Left lung (tissue), 4 donors: ENCODE measurements at regions not wholly inside any gene's neighbourhood (a gene's known extent, or its start where the extent isn't known, plus 50 kb on each side); places are given as distances from the start of the nearest gene placed in this dataset.

Experiments
- ATAC-seq: fragments of 200-7000 bp; cut with Tn5 transposase; one replicate; pipeline ENCODE4 v1.9.1; 2020; ENCODE audit warnings: moderate library complexity
- DNase-seq, 4 donors: peaks; one replicate each; pipeline ENCODE4 v3.0.0-alpha.2; 2013 to 2020
- H3K27ac ChIP-seq, 2 donors: fragments of 200-600 bp; sonication (generic) in 1 of 2; one replicate each; pipeline versions ENCODE4 v1.5.0 to v1.8.0; 2020 to 2021
- H3K27me3 ChIP-seq, 2 donors: fragments of 200-600 bp; sonication (generic) in 1 of 2; one replicate each; pipeline versions ENCODE4 v1.5.0 to v1.8.0; 2020 to 2021
- H3K36me3 ChIP-seq, 2 donors: fragments of 200-600 bp; sonication (generic) in 1 of 2; one replicate each; pipeline versions ENCODE4 v1.5.0 to v1.8.0; 2020 to 2021
- H3K4me1 ChIP-seq, 2 donors: fragments of 200-600 bp; one replicate each; pipeline ENCODE4 v1.8.0; 2021
- H3K4me3 ChIP-seq, 2 donors: fragments of 200-600 bp; sonication (generic) in 1 of 2; one replicate each; pipeline versions ENCODE4 v1.5.0 to v1.8.0; 2020 to 2021; ENCODE audit warnings: mild to moderate bottlenecking in 1 of 2
- H3K9me3 ChIP-seq, 2 donors: fragments of 200-600 bp; sonication (generic) in 1 of 2; one replicate each; pipeline versions ENCODE4 v1.5.0 to v1.8.0; 2020 to 2021
- intact Hi-C, 2 donors: fragments of 100-400 bp; cut with DNase I; formaldehyde crosslinking; loops; one replicate each; pipeline versions ENCODE4 v1.11.2 to v1.14.2; 2022
- TF ChIP-seq, protein P1 (sequence below), 2 donors: fragments of 200-600 bp; sonication (generic) in 1 of 2; IDR thresholded peaks; one replicate each; pipeline versions ENCODE4 v1.5.0 to v1.8.0; 2021; ENCODE audit warnings: antibody characterized with exemption in 2 of 2
- donor health status: DM: no; HTN: yes; CAD: no.
- donor health status: DM: no; HTN: no; CAD: no.

DNA sequence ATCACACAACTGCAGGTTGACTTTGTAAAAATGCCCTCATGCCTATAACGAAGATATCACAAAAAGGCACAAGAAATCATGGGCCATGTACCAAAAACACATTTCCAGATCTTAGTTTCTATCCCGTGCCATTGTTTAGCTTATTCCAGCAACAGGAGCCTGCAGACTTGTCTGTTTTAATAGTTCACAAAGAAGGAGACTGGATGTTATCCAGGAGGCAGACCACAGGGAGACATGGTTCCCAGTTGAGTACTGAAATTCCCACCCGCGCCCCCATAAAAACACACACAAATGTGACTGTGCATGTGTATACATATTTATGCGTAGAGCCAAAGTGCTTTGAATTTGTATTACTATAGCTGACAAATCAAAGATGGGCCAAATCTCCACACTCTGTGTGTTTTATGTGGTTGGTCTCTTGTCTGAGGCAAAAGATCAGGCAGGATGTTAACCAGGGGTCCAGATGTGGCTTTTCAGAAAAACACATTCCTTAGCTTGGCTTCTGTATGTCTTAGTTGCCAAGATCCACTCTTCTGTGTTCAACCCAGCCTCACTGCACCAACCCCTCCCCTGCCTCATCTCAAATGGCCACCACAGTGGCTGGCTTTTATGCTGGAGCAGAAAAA is 469.2 kb upstream of the DIPK2B start:
- H3K36me3 ChIP-seq = no peaks in the 10 kb centered on the region
- TF ChIP-seq, protein P1, sequence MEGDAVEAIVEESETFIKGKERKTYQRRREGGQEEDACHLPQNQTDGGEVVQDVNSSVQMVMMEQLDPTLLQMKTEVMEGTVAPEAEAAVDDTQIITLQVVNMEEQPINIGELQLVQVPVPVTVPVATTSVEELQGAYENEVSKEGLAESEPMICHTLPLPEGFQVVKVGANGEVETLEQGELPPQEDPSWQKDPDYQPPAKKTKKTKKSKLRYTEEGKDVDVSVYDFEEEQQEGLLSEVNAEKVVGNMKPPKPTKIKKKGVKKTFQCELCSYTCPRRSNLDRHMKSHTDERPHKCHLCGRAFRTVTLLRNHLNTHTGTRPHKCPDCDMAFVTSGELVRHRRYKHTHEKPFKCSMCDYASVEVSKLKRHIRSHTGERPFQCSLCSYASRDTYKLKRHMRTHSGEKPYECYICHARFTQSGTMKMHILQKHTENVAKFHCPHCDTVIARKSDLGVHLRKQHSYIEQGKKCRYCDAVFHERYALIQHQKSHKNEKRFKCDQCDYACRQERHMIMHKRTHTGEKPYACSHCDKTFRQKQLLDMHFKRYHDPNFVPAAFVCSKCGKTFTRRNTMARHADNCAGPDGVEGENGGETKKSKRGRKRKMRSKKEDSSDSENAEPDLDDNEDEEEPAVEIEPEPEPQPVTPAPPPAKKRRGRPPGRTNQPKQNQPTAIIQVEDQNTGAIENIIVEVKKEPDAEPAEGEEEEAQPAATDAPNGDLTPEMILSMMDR (IDR thresholded peaks at IDR 0.05) = no peak
- no peak overlapping the region for H3K27ac ChIP-seq
- DNase-seq (peak in 2 of 4 donors; percentile 69 to 77), ATAC-seq (no peak)
- H3K4me3 ChIP-seq = no peak overlapping the region
- H3K4me1 ChIP-seq = no peaks in the 10 kb centered on the region
- no peaks in the 10 kb centered on the region for H3K9me3 ChIP-seq
- intact Hi-C loops = no loop called here
- H3K27me3 ChIP-seq = peaks cover 0 to 5% of the 10 kb centered on the region in 2 donors

DNA sequence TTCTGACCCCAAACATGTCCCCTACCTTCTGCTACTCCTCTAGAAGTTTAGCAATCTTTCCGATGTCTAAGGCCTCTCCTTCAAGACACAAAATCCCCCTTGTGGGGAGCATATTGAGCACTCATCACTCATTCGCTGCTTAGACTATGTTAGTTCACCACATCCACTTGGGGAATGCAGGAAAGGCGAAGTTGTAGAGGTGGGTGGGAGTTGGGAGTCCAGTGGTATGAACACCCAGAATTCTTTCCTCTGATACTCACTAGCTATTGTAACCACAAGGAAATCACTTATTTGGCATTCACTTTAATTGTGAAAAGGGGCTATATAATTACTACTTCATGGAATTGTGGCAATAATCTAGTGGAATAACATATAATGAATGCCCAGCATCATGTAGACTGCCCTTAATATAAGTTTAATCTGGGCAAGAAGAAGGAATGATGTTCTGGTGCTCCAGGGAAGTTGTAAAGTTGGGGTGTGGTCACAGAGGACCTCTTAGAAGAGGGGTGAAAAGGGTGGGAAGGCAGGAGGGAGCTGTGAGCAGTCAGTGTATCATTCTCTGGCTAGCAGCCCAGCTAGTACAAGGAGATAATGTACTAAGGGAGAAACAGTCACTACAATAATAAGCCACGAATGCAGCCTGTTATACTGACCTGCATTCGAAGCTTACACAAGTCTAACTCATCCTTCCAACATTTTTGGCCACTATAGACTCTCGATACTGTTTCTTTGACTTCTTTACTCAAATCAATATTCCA is 468.2 kb upstream of the DIPK2B start:
- DNase-seq (no peak), ATAC-seq (no peak)
- Histone ChIP-seq H3K4me3 (no peak overlapping the region), H3K36me3 (no peaks in the 10 kb centered on the region), H3K27ac (no peak overlapping the region), H3K4me1 (no peaks in the 10 kb centered on the region), H3K9me3 (no peaks in the 10 kb centered on the region), H3K27me3 (peaks cover 0 to 5% of the 10 kb centered on the region in 2 donors)
- TF ChIP-seq, protein P1 (IDR thresholded peaks at IDR 0.05) = no peak
- intact Hi-C loops = no loop called here

DNA sequence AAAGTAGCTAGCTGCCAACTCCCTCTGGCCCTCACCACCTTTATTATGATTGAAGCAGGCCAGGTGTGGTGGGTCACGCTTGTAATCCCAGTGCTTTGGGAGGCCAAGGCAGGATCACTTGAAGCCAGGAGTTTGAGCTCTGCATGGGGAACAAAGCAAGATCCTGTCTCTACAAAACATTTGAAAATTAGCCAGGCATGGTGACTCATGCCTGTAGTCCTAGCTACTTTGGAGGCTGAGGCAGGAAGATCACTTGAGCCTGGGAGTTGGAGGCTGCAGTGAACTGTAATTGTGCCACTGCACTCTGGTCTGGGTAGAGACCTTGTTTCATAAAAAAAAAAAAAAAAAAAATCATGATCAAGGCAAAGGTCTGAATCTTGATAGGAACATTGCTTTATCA is 467.0 kb upstream of the DIPK2B start:
- intact Hi-C loops = no loop called here
- DNase-seq (no peak), ATAC-seq (no peak)
- H3K27me3 ChIP-seq = peaks cover 0 to 5% of the 10 kb centered on the region in 2 donors
- H3K9me3 ChIP-seq = no peaks in the 10 kb centered on the region
- H3K27ac ChIP-seq = no peak overlapping the region
- H3K36me3 ChIP-seq = no peaks in the 10 kb centered on the region
- H3K4me1 ChIP-seq = no peaks in the 10 kb centered on the region
- TF ChIP-seq, protein P1 (IDR thresholded peaks at IDR 0.05) = no peak
- no peak overlapping the region for H3K4me3 ChIP-seq

DNA sequence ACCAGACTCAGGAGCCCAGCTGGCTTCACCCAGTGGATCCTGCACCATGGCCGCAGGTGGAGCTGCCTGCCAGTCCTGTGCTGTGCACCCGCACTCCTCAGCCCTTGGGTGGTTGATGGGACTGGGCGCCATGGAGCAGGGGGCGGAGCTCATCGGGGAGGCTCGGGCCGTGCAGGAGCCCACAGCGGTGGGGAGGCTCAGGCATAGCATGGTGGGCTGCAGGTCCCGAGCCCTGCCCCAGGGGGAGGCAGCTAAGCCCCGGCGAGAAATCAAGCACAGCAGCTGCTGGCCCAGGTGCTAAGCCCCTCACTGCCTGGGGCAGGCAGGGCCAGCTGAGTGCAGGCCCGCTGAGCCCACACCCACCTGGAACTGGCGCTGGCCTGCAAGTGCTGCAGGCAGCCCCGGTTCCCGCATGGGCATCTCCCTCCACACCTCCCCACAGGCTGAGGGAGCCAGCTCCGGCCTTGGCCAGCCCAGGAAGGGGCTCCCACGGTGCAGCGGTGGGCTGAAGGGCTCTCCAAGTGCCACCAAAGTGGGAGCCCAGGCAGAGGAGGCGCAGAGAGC is 464.1 kb upstream of the DIPK2B start:
- TF ChIP-seq, protein P1 (IDR thresholded peaks at IDR 0.05) = no peak
- no peaks in the 10 kb centered on the region for H3K4me1 ChIP-seq
- ATAC-seq (no peak), DNase-seq (peak in 1 of 4 donors; percentile 22)
- H3K27me3 ChIP-seq = peaks cover 0 to under 1% of the 10 kb centered on the region in 2 donors
- intact Hi-C loops = no loop called here
- no peak overlapping the region for H3K4me3 ChIP-seq
- H3K9me3 ChIP-seq = no peaks in the 10 kb centered on the region
- H3K27ac ChIP-seq = no peak overlapping the region
- no peaks in the 10 kb centered on the region for H3K36me3 ChIP-seq

DNA sequence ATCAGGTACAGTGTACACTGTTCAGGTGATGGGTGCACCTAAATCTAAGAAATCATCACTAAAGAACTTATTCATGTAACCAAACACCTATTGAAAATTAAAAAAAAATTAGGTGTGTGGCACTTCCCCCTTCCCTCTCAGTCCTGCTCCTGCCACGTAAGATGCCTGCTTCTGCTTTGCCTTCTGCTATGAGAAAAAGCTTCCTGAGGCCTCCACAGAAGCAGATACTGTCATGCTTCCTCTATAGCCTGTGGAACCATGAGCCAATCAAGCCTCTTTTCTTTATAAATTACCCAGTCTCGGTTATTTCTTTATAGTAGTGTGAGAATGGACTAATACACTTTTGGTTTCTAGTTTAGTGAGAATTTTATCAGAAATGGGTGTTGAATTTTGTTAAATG is 459.8 kb upstream of the DIPK2B start:
- Histone ChIP-seq H3K36me3 (no peaks in the 10 kb centered on the region), H3K4me3 (no peak overlapping the region), H3K4me1 (no peaks in the 10 kb centered on the region), H3K27ac (no peak overlapping the region), H3K27me3 (no peaks in the 10 kb centered on the region), H3K9me3 (no peaks in the 10 kb centered on the region)
- intact Hi-C loops = no loop called here
- DNase-seq = no peak
- no peak for ATAC-seq
- TF ChIP-seq, protein P1 (IDR thresholded peaks at IDR 0.05) = no peak
